ENCODE measurements at regions not wholly inside any gene's neighbourhood (a gene's known extent, or its start where the extent isn't known, plus 50 kb on each side); places are given as distances from the start of the nearest gene placed in this dataset.
"Not testable (repeated sequence)": the region's sequence is repeated elsewhere in the genome, so short reads cannot be mapped to it uniquely, and the experiment has no call there.

DNA sequence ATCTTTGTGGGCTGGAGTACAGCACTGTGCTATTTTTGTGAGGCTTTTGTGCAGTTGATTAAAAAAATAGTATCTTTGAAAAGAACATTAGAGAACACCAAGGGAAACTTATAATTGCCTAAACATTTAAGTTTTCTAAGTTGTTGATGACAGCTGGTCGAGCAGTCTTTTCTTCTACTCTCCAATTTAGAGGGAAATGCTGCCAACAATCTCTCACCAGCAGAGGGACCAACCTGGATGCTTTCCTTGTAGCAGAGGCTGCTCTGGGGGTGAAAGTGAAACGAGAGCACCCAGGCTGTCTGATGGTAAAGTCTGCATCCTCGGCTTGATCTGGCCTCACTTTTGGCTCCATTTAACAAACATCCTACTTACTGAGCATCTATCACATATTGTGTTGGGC lies 1286.5 kb upstream of the TENM4 start:
- DNase-seq, result no peak

- no peak for DNase-seq
These were observed 1285.4 kb upstream of the TENM4 start for GRCh38 chr11:80726236-80726635.

GRCh38 chr11:80724366-80724765 lies 1283.5 kb upstream of the TENM4 start:
- no peak for DNase-seq

DNA sequence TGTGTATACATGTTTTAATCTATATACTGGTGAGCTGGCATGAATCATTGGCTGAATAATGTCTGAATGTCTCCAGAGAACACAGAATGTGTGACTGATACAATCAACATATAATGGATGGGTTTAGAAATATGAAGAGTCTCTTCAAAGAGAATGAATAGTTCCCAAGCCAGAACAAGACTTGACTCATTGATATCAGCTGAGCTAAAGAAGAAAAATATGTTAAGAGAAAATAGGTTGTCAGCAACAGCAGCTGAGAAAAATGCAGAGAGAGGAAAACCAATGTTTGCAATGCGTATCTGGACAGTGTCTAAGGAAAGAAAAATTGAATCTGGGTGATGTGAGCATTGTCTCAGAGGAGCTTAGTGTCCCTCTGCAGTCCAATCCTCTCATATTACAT lies 1281.8 kb upstream of the TENM4 start:
- DNase-seq, result no peak

GRCh38 chr11:80720295-80720694 lies 1279.5 kb upstream of the TENM4 start:
- DNase-seq, result no peak

GRCh38 chr11:80719292-80719646 lies 1278.4 kb upstream of the TENM4 start:
- DNase-seq, result no peak

- DNase-seq, result no peak
These were observed 1277.9 kb upstream of the TENM4 start for GRCh38 chr11:80718611-80719291.

- no peak for DNase-seq
These were observed 1261.4 kb upstream of the TENM4 start for GRCh38 chr11:80702264-80702663.

GRCh38 chr11:80700386-80700785 lies 1259.6 kb upstream of the TENM4 start:
- DNase-seq, result no peak

DNA sequence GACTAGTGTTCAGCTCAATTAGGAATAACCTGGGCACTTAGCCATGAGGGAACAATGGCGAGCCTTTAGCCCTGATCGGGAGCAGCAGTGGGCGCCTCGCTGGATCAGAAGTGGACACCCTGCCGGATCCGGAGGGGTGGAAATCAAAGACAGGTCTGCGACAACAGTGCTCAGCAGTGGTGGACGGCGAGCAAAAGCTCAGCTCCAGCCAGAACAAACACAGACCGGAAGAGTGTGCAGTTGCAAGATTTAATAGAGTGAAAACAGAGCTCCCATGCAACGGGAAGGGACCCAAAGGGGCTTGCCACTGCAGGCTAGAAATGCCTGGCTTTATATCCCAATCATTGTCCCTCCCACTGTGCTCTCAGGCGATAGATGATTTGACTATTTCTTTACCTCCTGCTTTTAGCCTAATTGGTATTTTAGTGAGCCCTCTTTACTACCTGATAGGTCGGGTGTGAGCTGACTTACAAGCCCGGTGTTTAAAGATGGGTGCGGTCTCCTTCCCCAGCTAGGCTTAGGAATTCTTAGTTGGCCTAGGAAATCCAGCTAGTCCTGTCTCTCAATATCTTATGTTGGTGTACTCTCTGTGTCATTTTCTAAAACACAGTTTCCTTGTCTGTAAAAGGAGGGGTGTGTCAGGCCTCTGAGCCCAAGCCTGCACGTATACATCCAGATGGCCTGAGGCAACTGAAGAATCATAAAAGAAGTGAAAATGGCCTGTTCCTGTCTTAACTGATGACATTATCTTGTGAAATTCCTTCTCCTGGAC lies 1258.8 kb upstream of the TENM4 start:
- DNase-seq, result not testable (repeated sequence)

- DNase-seq, result no peak
These were observed 1257.8 kb upstream of the TENM4 start for GRCh38 chr11:80698637-80699036.

- DNase-seq, result no peak
These were observed 1253.6 kb upstream of the TENM4 start for GRCh38 chr11:80694385-80694784.

DNA sequence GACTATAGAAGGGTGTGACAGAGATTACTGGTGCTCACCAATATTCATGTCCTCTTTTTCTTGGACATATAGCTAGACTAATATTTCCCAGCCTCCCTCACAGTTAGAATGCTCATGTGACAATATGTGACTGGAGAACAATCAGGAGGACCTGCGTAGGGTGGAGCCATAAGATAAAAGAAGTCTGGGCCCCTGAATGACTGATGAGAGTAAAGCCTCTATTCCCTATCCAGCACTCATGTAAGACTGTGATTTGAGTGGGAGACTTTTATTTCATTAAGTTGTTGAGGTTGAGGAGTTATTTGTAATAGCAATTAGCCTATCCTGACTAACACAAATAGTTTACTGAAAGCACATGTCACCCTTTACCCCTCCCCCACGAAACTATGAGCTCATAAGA lies 1247.1 kb upstream of the TENM4 start:
- no peak for DNase-seq

DNA sequence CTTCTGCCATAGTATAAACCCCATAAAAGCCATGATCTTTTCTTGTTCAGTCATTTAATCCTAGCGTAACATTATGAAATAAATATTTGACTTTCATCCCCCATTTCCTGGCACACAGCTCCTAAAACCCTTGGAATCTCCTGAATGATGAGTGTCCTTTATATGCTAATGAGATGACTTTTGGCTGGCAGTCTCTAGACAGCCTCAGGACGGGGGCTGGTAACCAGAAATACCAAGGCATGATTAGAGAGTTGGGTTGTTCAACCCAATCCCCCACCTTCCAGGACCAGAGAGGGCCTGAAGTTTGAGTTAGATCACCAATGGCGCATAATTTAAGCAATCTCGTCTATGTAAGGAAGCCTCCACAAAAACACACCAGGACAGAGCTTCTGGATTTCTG lies 1246.1 kb upstream of the TENM4 start:
- DNase-seq, result no peak

DNA sequence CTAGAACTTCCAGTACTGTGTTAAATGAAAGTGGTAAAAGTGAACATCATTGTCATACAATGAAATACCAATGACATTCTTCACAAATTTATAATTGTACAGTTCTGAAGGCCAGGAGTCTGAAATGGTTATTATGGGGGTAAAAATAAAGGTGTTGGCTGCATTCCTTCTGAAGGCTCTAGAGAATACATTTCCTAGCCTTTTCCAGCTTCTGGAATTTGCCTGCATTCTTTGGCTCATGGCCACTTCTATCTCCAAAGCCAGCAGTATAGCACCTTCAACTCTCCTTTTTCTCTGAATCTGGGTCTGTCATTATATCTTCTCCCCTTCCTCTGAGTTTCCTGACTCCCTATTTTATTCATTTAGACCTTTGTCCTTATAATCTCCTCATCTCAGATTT lies 1232.7 kb upstream of the TENM4 start:
- DNase-seq, result no peak

DNA sequence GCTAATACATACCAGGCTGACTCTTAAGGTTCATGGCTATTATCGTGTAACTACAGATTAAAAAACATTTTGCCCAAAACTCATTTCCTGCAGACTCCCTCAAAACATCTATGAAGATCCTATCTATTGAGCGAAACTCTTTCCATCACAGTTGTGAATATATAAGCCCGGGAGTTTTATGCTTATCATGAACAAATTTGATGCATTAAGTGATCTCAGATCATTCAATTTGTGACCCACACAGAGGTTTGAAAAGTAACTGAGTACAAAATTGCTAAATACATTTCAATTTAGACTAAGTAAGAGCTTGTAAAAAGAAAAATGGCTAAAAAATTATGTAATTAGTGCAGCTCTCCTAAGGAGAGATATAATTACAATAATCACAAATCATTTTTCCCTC lies 1228.8 kb upstream of the TENM4 start:
- DNase-seq, result no peak

DNA sequence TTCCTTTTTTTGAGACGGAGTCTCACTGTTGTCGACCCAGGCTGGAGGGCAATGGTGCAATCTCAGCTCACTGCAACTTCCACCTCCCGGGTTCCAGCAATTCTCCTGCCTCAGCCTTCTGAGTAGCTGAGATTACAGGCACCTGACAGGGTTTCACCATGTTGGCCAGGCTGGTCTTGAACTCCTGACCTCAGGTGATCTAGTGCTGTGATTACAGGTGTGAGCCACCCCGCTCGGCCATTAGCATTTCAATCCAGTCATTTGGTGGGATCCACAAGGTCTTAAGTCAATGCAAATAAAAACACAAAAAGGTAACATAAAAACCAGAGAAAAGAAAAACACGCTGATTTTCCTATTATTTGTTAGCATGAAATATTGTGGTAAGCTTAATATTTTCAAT lies 1227.2 kb upstream of the TENM4 start:
- DNase-seq, result no peak

DNA sequence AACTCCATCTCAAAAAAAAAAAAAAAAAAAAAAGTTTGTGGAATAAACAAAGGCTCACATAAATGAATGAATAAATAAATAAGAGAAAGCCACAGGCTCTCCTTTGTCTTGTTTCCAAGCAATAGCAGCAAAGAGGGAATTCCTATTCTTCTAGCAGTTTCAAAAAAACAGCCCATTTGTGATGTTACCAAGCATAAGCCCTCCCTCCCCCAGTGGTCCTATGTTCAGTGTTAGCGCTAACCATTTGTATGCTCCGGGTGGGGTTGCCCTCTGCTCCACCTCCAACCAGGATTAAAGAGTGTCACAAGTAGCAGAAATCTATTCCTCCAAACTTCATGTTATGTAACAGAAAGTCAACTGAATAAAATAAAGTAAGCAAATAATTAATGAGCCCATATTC lies 1215.0 kb upstream of the TENM4 start:
- no peak for DNase-seq

GRCh38 chr11:80650966-80651365 lies 1210.1 kb upstream of the TENM4 start:
- no peak for DNase-seq

DNA sequence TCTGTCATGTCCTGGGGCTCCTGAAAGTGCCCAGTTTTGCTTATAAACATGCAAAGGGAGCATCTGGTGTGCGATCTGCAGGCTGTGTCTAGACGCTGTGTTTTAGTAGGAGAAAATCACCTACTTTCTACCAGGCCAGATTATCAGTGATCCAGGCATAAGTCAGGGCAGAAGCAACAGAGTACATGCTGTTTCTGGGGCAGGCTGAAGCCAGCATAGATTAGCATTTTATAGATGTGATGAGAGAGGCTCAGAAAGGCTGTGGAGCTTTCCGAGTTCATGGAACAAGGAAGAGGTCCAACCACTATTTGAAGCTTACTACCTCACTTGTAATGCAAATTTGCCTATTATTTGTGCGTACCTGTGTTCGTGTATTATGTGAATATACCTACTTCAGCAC lies 1208.4 kb upstream of the TENM4 start:
- no peak for DNase-seq

DNA sequence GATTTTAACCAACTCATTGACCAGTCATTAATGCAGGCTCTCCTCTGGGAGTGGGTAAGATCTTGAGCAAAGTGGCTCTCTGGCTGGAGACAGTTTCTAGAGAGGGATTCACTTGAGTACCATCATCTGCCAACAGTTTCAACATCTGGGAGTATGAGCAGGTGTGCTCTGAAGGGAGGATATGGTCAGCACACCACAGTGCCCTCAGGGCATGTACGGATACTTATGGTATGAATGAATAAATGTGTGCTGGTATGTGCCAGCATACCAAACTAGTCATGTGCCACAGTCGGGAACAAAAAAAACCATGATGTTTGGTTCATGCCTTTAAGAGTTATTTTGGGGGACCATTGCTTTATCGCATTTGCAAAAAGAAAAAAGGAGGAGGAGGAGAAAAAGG lies 1197.5 kb upstream of the TENM4 start:
- DNase-seq, result no peak

DNA sequence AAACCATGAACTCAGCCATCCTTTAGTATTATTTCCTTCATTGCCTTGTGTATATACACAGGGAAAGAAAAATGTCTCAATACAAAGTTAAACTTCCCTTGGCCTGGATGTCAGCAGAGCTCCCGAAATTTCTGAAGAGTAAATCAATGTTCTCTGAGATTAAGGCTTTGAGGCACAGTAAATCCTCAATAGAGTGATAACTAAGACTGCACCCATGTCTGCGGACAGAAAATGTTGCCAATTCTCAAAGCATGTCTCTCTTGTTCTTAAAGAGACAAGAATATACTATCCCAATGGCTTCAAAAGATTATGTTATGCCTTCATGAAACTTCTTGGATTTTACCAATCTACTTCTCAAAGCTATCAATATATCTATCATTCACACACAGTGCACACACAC lies 1196.7 kb upstream of the TENM4 start:
- DNase-seq, result no peak

DNA sequence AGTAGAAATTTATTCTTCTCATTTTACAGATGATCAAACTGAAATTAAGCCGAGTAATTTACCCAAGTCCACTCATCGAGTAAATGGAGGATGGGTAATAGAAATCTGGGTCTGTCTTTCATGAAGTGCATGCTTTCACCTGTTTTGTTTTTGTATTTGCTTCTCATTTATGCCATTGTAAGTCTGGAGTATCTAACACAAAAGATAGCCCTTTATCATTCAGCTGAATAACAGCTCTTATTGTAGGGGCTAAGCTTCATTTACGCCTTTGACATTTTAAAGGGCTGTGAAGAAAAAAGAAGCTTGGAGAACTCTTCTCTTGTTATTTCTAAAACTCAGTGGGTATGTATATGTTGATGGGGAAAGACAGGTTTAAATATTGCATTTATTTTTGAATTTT lies 1196.2 kb upstream of the TENM4 start:
- no peak for DNase-seq

- no peak for DNase-seq
These were observed 1194.3 kb upstream of the TENM4 start for GRCh38 chr11:80635178-80635577.

- no peak for DNase-seq
These were observed 1191.9 kb upstream of the TENM4 start for GRCh38 chr11:80632691-80633090.
